Fibroblast of the aortic adventitia (primary cell): ENCODE measurements at regions not wholly inside any gene's neighbourhood (a gene's known extent, or its start where the extent isn't known, plus 50 kb on each side); places are given as distances from the start of the nearest gene placed in this dataset.

Experiments
- DNase-seq: peaks from one replicate; pipeline ENCODE4 v3.0.0-alpha.2; 2010; ENCODE audit warnings: low read depth
- H3K4me3 ChIP-seq: 2 replicates; pipeline ENCODE4 v1.5.1; 2011; ENCODE audit warnings: low read depth, mild to moderate bottlenecking, control low read depth, low read length, moderate library complexity
- TF ChIP-seq, protein P1 (sequence below): IDR thresholded peaks from 2 replicates; pipeline ENCODE4 v1.5.1; 2011; ENCODE audit warnings: mild to moderate bottlenecking, low read length, control low read depth, inconsistent platforms; ENCODE audit not compliant: insufficient read depth

DNA sequence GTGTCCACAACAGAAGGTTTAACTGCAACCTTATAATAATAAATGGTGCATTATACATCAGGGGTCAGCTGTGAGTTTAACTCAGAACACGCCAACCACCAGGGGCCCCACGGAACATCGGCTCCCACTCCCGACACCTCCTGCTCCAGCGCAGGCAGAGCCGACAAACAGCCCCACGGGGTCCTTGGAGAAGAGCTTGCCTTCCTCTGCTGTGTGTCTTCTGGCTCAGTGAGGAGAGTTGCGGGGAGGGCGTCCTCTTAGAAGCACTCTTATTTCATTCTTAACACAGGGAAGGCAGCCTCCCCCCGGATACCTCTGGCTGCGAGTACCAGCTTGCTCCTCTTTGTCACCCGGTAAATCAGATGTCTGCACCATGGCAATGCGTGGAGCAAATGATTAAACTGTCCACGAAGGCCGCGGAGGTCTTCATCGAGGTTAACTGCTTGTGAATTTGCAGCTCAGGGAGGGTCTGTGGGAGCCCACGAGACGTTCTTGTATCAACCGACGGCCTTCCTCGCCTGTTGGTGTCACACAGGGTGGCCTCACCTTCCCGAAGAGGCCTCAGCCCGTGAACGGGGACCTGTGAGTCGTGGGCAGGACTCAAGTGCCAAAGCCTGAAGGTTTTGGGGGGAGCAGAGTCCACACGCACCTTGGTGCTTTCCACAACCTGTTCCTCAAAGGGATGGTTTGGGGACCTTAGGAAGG is 464.0 kb downstream of the BRD1 start:
- DNase-seq: no peak
- no peak overlapping the region for H3K4me3 ChIP-seq
- TF ChIP-seq, protein P1, sequence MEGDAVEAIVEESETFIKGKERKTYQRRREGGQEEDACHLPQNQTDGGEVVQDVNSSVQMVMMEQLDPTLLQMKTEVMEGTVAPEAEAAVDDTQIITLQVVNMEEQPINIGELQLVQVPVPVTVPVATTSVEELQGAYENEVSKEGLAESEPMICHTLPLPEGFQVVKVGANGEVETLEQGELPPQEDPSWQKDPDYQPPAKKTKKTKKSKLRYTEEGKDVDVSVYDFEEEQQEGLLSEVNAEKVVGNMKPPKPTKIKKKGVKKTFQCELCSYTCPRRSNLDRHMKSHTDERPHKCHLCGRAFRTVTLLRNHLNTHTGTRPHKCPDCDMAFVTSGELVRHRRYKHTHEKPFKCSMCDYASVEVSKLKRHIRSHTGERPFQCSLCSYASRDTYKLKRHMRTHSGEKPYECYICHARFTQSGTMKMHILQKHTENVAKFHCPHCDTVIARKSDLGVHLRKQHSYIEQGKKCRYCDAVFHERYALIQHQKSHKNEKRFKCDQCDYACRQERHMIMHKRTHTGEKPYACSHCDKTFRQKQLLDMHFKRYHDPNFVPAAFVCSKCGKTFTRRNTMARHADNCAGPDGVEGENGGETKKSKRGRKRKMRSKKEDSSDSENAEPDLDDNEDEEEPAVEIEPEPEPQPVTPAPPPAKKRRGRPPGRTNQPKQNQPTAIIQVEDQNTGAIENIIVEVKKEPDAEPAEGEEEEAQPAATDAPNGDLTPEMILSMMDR: no peak

DNA sequence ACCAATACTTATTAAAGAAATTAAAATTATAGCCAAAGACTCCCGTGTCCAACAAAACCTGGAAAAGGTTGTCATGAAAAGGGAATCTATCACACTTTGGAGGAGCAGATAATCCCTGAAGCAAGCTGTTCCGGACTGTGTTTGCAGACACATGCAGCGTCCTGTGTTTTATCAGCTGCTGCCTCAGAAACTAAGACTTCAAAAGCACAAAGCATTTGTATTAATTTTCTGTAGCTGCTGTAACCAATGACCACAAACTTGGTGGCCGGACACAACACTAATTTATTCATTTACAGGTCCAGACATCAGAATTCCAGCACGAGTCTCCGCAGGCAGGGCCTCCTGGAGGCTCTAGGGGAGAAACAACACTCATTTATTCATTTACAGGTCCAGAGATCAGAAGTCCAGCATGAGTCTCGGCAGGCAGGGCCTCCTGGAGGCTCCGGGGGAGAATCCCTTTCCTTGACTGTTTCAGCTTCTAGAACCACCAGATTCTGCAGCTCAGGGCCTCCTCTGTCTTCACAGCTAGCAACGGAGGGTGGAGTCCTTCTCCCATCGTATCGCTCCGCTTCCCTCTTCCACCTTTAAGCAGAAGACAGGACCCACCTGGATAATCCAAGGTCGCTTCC is 465.3 kb downstream of the BRD1 start:
- no peak for DNase-seq
- TF ChIP-seq, protein P1: no peak
- H3K4me3 ChIP-seq: no peak overlapping the region

DNA sequence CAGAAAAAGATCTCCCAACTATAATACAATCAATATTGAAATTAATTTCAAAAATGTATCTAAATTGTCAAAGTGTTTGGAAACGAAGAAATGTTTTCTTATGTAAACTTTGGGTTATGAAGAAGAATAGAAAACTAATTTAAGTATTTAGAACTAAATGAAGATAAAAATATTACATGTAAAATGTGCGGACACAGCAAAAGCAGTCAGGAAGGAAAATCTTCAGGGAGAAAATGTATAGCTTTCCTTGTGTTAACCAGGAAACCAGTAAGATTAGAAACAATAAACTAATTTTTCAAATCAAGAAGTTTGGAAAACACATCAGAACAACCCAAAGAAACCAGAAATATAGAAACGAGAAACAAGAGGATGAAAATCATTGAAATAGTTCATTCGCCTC is 466.5 kb downstream of the BRD1 start:
- TF ChIP-seq, protein P1: no peak
- no peak overlapping the region for H3K4me3 ChIP-seq
- DNase-seq: no peak

DNA sequence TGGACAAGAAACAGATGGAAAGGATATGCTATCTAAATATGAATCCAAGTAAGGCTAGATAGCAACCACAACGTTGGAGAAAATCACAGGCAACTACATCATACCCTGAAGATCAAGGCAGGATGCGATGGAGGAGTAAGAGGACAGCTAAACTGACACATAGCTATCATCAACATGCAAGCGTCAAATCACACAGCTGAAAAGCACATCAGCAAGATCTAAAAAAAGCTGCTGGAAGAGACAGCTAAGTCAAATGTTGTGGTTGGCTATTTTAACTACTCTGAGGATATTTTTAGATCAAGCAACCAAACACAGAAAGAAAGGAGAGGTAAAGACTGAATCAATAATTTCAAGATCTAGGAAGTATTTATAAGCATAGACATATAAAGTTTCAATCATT is 466.9 kb downstream of the BRD1 start:
- no peak overlapping the region for H3K4me3 ChIP-seq
- no peak for DNase-seq
- TF ChIP-seq, protein P1: no peak

DNA sequence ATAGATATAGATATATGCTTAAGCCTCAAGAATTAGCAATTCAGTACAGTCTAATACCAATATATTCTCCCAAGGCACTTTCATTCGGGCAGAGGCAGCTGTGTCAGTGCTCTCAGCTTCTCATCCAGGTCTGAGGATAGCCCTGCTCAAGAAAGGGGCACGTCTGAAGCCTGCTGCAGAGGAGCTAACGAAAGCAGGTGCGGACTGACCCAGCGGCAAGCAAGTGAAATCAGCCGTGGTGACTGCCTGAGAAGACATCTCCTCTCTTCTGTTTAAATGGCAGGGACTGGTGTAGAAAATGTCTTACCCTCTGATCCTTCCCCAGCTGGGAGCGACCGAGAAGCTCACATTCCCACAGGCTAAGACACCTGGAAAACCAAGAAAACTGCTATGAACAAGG is 468.6 kb downstream of the BRD1 start:
- TF ChIP-seq, protein P1: no peak
- no peak overlapping the region for H3K4me3 ChIP-seq
- no peak for DNase-seq

DNA sequence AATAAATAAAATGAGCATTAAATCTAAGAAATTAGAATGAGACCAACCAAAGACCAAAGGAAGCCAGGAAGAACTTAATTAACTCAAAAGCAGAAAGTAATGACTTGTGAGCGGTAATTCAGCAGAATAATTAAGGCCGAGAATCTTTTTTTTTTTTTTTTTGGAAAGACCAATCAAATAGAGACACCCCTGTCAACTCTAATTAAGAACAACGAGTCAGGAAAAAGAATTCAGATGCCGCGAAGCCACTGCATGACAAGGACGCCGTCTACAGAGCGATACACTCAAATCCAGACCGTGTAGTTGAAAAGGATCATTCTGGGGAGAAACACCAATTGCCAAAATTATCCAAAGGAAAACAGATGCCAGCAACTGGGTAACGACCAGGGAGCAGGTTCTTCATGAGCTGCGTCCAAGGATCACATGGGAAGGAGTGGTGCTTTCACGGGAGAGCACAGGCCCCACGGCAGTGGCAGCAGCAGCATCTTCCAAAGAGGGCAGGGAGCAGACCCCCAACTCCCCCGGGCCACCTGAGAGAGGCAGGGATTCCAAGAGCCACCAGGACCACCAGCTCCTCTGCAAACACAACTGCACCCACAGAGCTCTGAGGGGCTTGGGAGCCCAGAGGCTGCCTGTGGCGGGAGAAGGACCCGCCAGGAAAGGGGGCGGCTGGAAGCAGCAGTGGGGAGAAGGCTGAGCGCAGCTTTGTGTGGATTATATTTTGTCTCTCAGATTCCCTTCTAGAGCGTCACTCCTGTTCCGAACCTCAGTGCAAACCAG is 469.8 kb downstream of the BRD1 start:
- DNase-seq: no peak
- TF ChIP-seq, protein P1: no peak
- no peak overlapping the region for H3K4me3 ChIP-seq
